ENCODE measurements at regions not wholly inside any gene's neighbourhood (a gene's known extent, or its start where the extent isn't known, plus 50 kb on each side); places are given as distances from the start of the nearest gene placed in this dataset.

DNA sequence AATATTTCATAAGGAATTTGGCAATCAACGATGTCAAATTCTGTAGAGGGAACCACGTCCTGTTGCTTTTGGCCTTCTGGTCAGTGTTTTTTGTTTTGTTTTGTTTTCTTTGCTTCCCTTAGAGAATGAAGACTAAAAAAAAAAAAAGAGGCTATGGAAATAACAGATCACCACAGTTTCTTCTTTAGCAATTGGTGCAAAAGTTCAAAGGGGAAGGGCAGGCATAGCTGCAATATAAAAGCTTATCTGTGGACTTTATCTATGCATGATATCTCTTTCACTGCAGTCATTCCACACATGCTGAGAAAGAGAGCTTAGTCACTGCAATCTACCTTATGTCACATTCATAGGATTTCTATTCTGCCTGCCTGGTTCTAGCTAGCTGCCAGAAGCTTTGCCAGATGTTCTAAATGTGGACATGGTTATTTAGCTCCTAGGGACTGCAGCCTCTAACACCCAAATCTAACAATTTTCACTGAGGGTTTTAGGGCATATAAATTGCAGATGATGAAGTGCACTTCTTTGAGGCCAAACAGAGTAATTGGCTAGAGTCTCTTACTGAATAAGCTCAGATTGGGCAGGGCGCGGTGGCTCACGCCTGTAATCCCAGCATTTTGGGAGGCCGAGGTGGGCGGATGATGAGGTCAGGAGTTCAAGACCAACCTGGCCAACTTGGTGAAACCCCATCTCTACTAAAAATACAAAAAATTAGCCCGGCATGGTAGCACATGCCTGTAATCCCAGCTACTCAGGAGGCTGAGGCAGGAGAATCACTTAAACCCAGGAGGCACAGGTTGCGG, 637.2 kb downstream of the NTRK3 start (continued):
- TF ChIP-seq EZH2phosphoT487 (IDR thresholded peaks at IDR 0.05; ENCODE audit: unreplicated experiment) (no peak), STAT1 (IDR thresholded peaks at IDR 0.05; ENCODE audit: unreplicated experiment) (no peak), JUNB (IDR thresholded peaks at IDR 0.05; ENCODE audit: unreplicated experiment) (no peak), POLR2AphosphoS5 (IDR thresholded peaks at IDR 0.05; ENCODE audit: low read depth) (no peak), EZH2 (IDR thresholded peaks at IDR 0.05; ENCODE audit: low read depth, unreplicated experiment) (no peak)
- TF ChIP-seq, protein P1, sequence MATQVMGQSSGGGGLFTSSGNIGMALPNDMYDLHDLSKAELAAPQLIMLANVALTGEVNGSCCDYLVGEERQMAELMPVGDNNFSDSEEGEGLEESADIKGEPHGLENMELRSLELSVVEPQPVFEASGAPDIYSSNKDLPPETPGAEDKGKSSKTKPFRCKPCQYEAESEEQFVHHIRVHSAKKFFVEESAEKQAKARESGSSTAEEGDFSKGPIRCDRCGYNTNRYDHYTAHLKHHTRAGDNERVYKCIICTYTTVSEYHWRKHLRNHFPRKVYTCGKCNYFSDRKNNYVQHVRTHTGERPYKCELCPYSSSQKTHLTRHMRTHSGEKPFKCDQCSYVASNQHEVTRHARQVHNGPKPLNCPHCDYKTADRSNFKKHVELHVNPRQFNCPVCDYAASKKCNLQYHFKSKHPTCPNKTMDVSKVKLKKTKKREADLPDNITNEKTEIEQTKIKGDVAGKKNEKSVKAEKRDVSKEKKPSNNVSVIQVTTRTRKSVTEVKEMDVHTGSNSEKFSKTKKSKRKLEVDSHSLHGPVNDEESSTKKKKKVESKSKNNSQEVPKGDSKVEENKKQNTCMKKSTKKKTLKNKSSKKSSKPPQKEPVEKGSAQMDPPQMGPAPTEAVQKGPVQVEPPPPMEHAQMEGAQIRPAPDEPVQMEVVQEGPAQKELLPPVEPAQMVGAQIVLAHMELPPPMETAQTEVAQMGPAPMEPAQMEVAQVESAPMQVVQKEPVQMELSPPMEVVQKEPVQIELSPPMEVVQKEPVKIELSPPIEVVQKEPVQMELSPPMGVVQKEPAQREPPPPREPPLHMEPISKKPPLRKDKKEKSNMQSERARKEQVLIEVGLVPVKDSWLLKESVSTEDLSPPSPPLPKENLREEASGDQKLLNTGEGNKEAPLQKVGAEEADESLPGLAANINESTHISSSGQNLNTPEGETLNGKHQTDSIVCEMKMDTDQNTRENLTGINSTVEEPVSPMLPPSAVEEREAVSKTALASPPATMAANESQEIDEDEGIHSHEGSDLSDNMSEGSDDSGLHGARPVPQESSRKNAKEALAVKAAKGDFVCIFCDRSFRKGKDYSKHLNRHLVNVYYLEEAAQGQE (IDR thresholded peaks at IDR 0.05; ENCODE audit: unreplicated experiment): no peak
- TF ChIP-seq, protein P2, sequence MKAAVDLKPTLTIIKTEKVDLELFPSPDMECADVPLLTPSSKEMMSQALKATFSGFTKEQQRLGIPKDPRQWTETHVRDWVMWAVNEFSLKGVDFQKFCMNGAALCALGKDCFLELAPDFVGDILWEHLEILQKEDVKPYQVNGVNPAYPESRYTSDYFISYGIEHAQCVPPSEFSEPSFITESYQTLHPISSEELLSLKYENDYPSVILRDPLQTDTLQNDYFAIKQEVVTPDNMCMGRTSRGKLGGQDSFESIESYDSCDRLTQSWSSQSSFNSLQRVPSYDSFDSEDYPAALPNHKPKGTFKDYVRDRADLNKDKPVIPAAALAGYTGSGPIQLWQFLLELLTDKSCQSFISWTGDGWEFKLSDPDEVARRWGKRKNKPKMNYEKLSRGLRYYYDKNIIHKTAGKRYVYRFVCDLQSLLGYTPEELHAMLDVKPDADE (IDR thresholded peaks at IDR 0.05): no peak

DNA sequence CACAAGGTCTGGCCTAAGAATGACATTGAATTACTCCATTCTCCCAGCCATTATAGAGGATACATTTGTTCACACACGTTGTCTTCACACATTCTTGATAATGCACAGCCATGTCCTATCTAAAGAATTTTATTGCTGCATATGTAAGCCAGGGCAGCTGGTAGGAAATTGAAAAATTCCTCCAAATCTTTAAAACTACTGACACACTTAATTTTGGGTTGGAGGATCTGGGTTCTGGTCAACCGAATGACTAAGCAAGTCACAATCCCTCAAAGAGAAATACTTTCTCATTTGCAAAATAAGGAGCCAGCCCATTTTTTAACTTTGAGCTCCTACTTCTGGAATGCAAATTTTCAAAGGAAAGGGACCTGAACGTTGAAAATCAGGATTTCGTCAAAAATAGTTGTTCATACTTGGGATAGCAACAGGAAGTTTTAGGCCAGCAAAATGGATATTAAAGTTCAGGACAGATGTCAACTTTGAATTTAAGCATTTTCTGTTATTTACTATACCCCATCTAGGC, 638.3 kb downstream of the NTRK3 start:
- H3K9me2 ChIP-seq (ENCODE audit: insufficient read depth): peaks cover 10% of the 10 kb centered on the region
- no peaks in the 10 kb centered on the region; the same call in 1 of the 2 replicates for H3K4me1 ChIP-seq (ENCODE audit: insufficient read depth)
- Mint-ChIP-seq H3K36me3 (ENCODE audit: low read depth) (no peaks in the 10 kb centered on the region), H3K27ac (no peak overlapping the region), H3K9me3 (0 out of 3 replicates have a peak, but pooled peaks cover 2% of the 10 kb centered on the region), H3K4me1 (no peaks in the 10 kb centered on the region), H3K4me3 (no peak overlapping the region), H3K27me3 (ENCODE audit: insufficient read depth, low read depth, poor library complexity) (no peaks in the 10 kb centered on the region)
- no peak overlapping the region for H2AFZ ChIP-seq
- DNase-seq (ENCODE audit: low spot score): no peak
- no peak overlapping the region for H3K4me3 ChIP-seq
- no peaks in the 10 kb centered on the region for H3F3A ChIP-seq (replicated peaks; ENCODE audit: low read depth)
- H3K27me3 ChIP-seq (ENCODE audit: insufficient read depth): no peaks in the 10 kb centered on the region
- no peak overlapping the region for H3K27ac ChIP-seq (ENCODE audit: low read depth)
- H3K36me3 ChIP-seq (ENCODE audit: insufficient read depth): no peaks in the 10 kb centered on the region
- TF ChIP-seq, protein P1 (IDR thresholded peaks at IDR 0.05; ENCODE audit: unreplicated experiment): no peak
- no peak for TF ChIP-seq POLR2AphosphoS5 (IDR thresholded peaks at IDR 0.05; ENCODE audit: low read depth)
- TF ChIP-seq ZNF331 (CRISPR knock-in tag; IDR thresholded peaks at IDR 0.05; ENCODE audit: low read depth): no peak
- TF ChIP-seq EZH2phosphoT487 (IDR thresholded peaks at IDR 0.05; ENCODE audit: unreplicated experiment): no peak
- no peak for TF ChIP-seq STAT1 (IDR thresholded peaks at IDR 0.05; ENCODE audit: unreplicated experiment)
- no peak for TF ChIP-seq JUNB (IDR thresholded peaks at IDR 0.05; ENCODE audit: unreplicated experiment)
- no peak for TF ChIP-seq ZNF114 (CRISPR knock-in tag; IDR thresholded peaks at IDR 0.05)
- TF ChIP-seq CREB1 (CRISPR knock-in tag; IDR thresholded peaks at IDR 0.05; ENCODE audit: low read depth): no peak
- TF ChIP-seq, protein P2 (IDR thresholded peaks at IDR 0.05): no peak
- ATAC-seq: no peak
- no peak overlapping the region for H3K4me2 ChIP-seq
- no peaks in the 10 kb centered on the region for H3K79me2 ChIP-seq (replicated peaks; ENCODE audit: insufficient read depth)
- H4K20me1 ChIP-seq (replicated peaks; ENCODE audit: insufficient read depth): no peaks in the 10 kb centered on the region
